KMS-11 (cell line): ENCODE measurements at regions not wholly inside any gene's neighbourhood (a gene's known extent, or its start where the extent isn't known, plus 50 kb on each side); places are given as distances from the start of the nearest gene placed in this dataset.

Experiments
- H2AFZ ChIP-seq: fragments of 200-600 bp; sonication (generic); 2 replicates; pipeline ENCODE4 v1.6.1; 2016; ENCODE audit warnings: antibody characterized with exemption, mixed run types, low read depth
- H3K27ac ChIP-seq: fragments of 200-600 bp; sonication (generic); 2 replicates; pipeline ENCODE4 v1.6.1; 2016; ENCODE audit warnings: mild to moderate bottlenecking, mixed run types
- H3K27me3 ChIP-seq: fragments of 200-600 bp; sonication (generic); 2 replicates; pipeline ENCODE4 v1.6.1; 2017; ENCODE audit warnings: mild to moderate bottlenecking, low read depth, mixed run types, moderate library complexity; ENCODE audit not compliant: insufficient read depth
- H3K36me3 ChIP-seq: fragments of 200-600 bp; sonication (generic); 2 replicates; pipeline ENCODE4 v1.6.1; 2017; ENCODE audit warnings: mild to moderate bottlenecking, mixed run types; ENCODE audit not compliant: insufficient read depth
- H3K4me1 ChIP-seq: fragments of 200-600 bp; sonication (generic); 2 replicates; pipeline ENCODE4 v1.6.1; 2016; ENCODE audit warnings: mild to moderate bottlenecking, low read depth, mixed run types; ENCODE audit not compliant: poor library complexity, severe bottlenecking
- H3K4me2 ChIP-seq: fragments of 200-600 bp; sonication (generic); 2 replicates; pipeline ENCODE4 v1.7.0; 2016; ENCODE audit warnings: mild to moderate bottlenecking, mixed run types
- H3K4me3 ChIP-seq: fragments of 200-600 bp; sonication (generic); IDR thresholded peaks from 2 replicates; pipeline ENCODE4 v1.6.1; 2017; ENCODE audit warnings: low read depth, low read length, mixed read lengths; ENCODE audit not compliant: insufficient read depth
- H3K79me2 ChIP-seq: fragments of 200-600 bp; sonication (generic); 2 replicates; pipeline ENCODE4 v1.6.1; 2016; ENCODE audit warnings: low read depth, mixed run types; ENCODE audit not compliant: insufficient read depth
- H3K9ac ChIP-seq: fragments of 200-600 bp; sonication (generic); 2 replicates; pipeline ENCODE4 v1.6.1; 2016; ENCODE audit warnings: mild to moderate bottlenecking, mixed run types
- H4K20me1 ChIP-seq: fragments of 200-600 bp; sonication (generic); 2 replicates; pipeline ENCODE4 v1.6.1; 2016; ENCODE audit warnings: mild to moderate bottlenecking, mixed run types; ENCODE audit not compliant: insufficient read depth
- CTCF ChIP-seq: fragments of 200-600 bp; sonication (generic); conservative IDR thresholded peaks from 2 replicates; pipeline ENCODE4 v1.6.1; 2017; ENCODE audit warnings: low read depth, mild to moderate bottlenecking, antibody characterized with exemption, low read length, moderate library complexity, mixed read lengths

GRCh38 chr1:36625253-36625934 lies 142.7 kb upstream of the CSF3R start:
- Histone ChIP-seq H2AFZ (no peak overlapping the region), H3K4me2 (no peak overlapping the region), H3K4me3 (no peak overlapping the region), H4K20me1 (no peaks in the 10 kb centered on the region), H3K27me3 (peaks cover 36% of the 10 kb centered on the region; the same call in 1 of the 2 replicates), H3K9ac (no peak overlapping the region), H3K27ac (no peak overlapping the region), H3K4me1 (no peaks in the 10 kb centered on the region), H3K36me3 (no peaks in the 10 kb centered on the region), H3K79me2 (no peaks in the 10 kb centered on the region)
- TF ChIP-seq CTCF: no peak

DNA sequence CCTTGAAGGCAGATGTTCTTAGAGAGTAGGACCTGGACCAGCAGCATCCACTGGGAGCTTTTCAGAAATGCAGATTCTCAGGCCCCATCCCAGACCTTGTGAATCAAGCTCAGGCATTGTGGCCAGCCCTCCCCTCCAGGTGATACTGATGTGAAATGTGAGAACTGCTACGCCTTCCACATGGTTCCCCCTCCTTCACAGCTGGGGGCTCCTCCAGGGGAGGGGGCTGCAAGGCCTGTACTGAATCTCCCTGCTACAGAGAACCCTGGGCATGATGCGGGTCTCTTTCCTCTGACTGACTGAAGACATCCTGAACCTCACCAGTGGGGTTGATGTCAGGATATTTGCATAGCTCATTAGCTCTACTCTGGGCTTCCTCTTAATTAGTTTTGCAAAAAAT lies 141.8 kb upstream of the CSF3R start:
- Histone ChIP-seq H2AFZ (no peak overlapping the region), H3K4me3 (no peak overlapping the region), H4K20me1 (no peaks in the 10 kb centered on the region), H3K27me3 (peaks cover 35% of the 10 kb centered on the region; the same call in 1 of the 2 replicates), H3K9ac (no peak overlapping the region), H3K27ac (no peak overlapping the region), H3K4me2 (no peak overlapping the region), H3K79me2 (no peaks in the 10 kb centered on the region), H3K36me3 (no peaks in the 10 kb centered on the region), H3K4me1 (no peaks in the 10 kb centered on the region)
- no peak for TF ChIP-seq CTCF

- Histone ChIP-seq H3K4me2 (no peak overlapping the region), H2AFZ (no peak overlapping the region), H3K36me3 (no peaks in the 10 kb centered on the region), H3K79me2 (no peaks in the 10 kb centered on the region), H3K27me3 (peaks cover 33% of the 10 kb centered on the region; the same call in 1 of the 2 replicates), H3K4me1 (no peaks in the 10 kb centered on the region), H3K4me3 (no peak overlapping the region), H3K9ac (no peak overlapping the region), H4K20me1 (no peaks in the 10 kb centered on the region), H3K27ac (no peak overlapping the region)
- TF ChIP-seq CTCF: no peak
Observed at GRCh38 chr1:36622741-36623648, 140.3 kb upstream of the CSF3R start.

DNA sequence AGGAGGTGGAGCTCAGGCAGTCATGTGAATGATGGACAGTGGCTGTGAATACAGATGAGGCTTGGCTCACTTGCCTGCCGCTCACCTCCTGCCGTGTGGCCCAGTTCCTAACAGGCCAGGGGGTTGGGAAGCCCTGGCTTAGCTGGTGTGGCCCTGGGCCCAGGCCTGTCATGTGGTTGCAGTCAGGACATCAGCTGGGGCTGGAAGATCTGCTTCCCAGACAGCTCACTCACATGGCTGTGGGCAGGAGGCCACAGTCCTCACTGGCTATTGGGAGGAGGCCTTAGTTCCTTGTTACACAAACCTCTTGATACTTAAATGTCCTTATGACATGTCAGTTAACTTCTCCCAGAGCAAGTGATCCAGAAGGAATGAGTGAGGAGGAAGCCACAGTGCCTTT lies 138.8 kb upstream of the CSF3R start:
- no peaks in the 10 kb centered on the region for H3K36me3 ChIP-seq
- H3K27me3 ChIP-seq: peaks cover 25% of the 10 kb centered on the region; the same call in 1 of the 2 replicates
- no peak overlapping the region for H3K9ac ChIP-seq
- TF ChIP-seq CTCF: no peak
- no peaks in the 10 kb centered on the region for H3K4me1 ChIP-seq
- no peak overlapping the region for H3K4me2 ChIP-seq
- no peak overlapping the region for H3K27ac ChIP-seq
- H3K79me2 ChIP-seq: no peaks in the 10 kb centered on the region
- no peak overlapping the region for H2AFZ ChIP-seq
- H4K20me1 ChIP-seq: no peaks in the 10 kb centered on the region
- no peak overlapping the region for H3K4me3 ChIP-seq
